ENCODE measurements at regions not wholly inside any gene's neighbourhood (a gene's known extent, or its start where the extent isn't known, plus 50 kb on each side); places are given as distances from the start of the nearest gene placed in this dataset.

- DNase-seq (ENCODE audit: low read depth in 2 of 2) = peak; percentile 46 to 62
Measured at GRCh38 chr11:45354976-45355705, 69.0 kb upstream of the SYT13 start.

GRCh38 chr11:45348729-45349128 is 62.6 kb upstream of the SYT13 start:
- no peak for DNase-seq (ENCODE audit: low read depth in 2 of 2)

- DNase-seq (ENCODE audit: low read depth in 2 of 2) = no peak
Measured at GRCh38 chr11:45347348-45348082, 61.4 kb upstream of the SYT13 start.

- DNase-seq (ENCODE audit: low read depth in 2 of 2) = no peak
Measured at GRCh38 chr11:45345491-45345890, 59.4 kb upstream of the SYT13 start.

- no peak for DNase-seq (ENCODE audit: low read depth in 2 of 2)
Measured at GRCh38 chr11:45344028-45344427, 57.9 kb upstream of the SYT13 start.

GRCh38 chr11:45343444-45343843 is 57.3 kb upstream of the SYT13 start:
- no peak for DNase-seq (ENCODE audit: low read depth in 2 of 2)

GRCh38 chr11:45341372-45341771 is 55.2 kb upstream of the SYT13 start:
- DNase-seq (ENCODE audit: low read depth in 2 of 2) = no peak

- peak; percentile 81 to 82 for DNase-seq (ENCODE audit: low read depth in 2 of 2)
Measured at GRCh38 chr11:45339729-45340519, 53.8 kb upstream of the SYT13 start.

- no peak for DNase-seq (ENCODE audit: low read depth in 2 of 2)
Measured at GRCh38 chr11:45337583-45338360, 51.6 kb upstream of the SYT13 start.

- no peak for DNase-seq (ENCODE audit: low read depth in 2 of 2)
Measured at GRCh38 chr11:45336136-45336535, 50.0 kb upstream of the SYT13 start.
